Esophagus squamous epithelium (tissue), 5 donors: ENCODE measurements at regions not wholly inside any gene's neighbourhood (a gene's known extent, or its start where the extent isn't known, plus 50 kb on each side); places are given as distances from the start of the nearest gene placed in this dataset.
"Not testable (repeated sequence)": the region's sequence is repeated elsewhere in the genome, so short reads cannot be mapped to it uniquely, and the experiment has no call there.

Experiments used
- DNase-seq: peaks from one replicate; lab custom pipeline; 2025; lab: John Stamatoyannopoulos, UW
- H3K27ac ChIP-seq, 4 donors: fragments of 200-600 bp; sonication (generic); one replicate each; pipeline ENCODE4 v1.5.1; 2016 to 2019; ENCODE audit warnings: mild to moderate bottlenecking in 1 of 4
- H3K27me3 ChIP-seq, 4 donors: fragments of 200-600 bp; sonication (generic); 1 replicate in 3 of 4; 2 replicates in 1 of 4; pipeline versions ENCODE4 v1.5.1 to v1.6.0; 2017 to 2021; ENCODE audit warnings: antibody characterized with exemption in 1 of 4
- H3K36me3 ChIP-seq, 3 donors: fragments of 200-600 bp; sonication (generic); one replicate each; pipeline ENCODE4 v1.5.1; 2016 to 2019
- H3K4me1 ChIP-seq, 3 donors: fragments of 200-600 bp; sonication (generic); one replicate each; pipeline ENCODE4 v1.5.1; 2017 to 2019
- H3K4me3 ChIP-seq, 4 donors: fragments of 200-600 bp; sonication (generic); 1 replicate in 3 of 4; 2 replicates in 1 of 4; pipeline ENCODE4 v1.5.1; 2016 to 2019; ENCODE audit warnings: mild to moderate bottlenecking in 2 of 4, moderate library complexity in 1 of 4
- H3K9me3 ChIP-seq, 3 donors: fragments of 200-600 bp; sonication (generic); one replicate each; pipeline ENCODE4 v1.5.1; 2016 to 2019
- WGBS, 2 donors: methylation state at CpG; one replicate each; pipeline ENCODE4 v1.1.5; 2018; 5-methylcytosine and 5-hydroxymethylcytosine counted together
- intact Hi-C: fragments of 100-400 bp; cut with DNase I; formaldehyde crosslinking; loops from one replicate; pipeline ENCODE4 v1.15.0; 2022
- donor health status: DM: yes; HTN: yes; CAD: no.

DNA sequence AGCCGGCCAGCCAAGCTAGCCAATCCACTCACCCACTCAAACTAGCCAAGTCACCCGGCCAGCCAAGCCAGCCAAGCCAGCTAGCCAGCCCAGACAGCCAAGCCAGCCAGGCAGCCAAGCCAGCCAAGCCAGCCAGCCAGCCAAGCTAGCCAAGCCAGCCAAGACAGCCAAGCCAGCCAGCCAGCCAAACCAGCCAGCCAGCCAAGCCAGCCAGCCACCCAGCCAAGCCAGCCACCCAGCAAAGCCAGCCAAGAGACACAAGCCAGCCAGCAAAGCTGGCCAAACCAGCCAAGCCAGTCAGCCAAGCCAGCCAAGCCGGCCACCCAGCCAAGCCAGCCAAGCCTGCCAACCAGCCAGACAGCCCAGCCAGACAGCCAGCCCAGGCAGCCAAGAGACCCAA, 322.2 kb upstream of the PLGLB2 start:
- intact Hi-C loops, result not testable (repeated sequence)

DNA sequence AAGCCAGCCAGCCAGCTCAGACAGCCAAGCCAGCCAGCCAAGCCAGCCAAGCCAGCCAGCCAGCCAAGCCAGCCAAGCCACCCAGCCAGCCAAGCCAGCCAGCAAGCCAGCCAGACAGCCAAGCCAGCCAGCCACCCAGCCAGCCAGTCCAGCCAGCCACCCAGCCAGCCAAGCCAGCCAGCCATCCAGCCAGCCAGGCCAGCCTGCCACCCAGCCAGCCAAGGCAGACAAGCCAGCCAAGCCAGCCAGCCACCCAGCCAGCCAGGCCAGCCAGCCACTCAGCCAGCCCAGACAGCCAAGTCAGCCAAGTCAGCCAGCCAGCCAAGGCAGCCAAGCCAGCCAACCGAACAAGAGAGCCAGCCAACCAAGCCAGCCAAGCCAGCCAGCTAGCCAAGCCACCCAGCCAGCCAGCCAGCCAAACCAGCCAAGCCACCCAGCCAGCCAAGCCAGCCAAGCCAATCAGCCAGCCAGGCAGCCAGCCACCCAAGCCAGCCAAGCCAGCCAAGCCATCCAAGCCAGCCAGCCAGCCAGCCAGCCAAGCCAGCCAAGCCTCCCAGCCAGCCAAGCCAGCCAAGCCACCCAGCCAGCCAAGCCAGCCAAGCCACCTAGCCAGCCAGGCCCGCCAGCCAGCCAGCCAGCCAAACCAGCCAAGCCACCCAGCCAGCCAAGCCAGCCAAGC, 319.3 kb upstream of the PLGLB2 start:
- intact Hi-C loops, H3K27me3 ChIP-seq, H3K4me1 ChIP-seq, H3K36me3 ChIP-seq, H3K27ac ChIP-seq, H3K4me3 ChIP-seq, DNase-seq: not testable (repeated sequence)
- WGBS, 2 donors, result no CpG with 5 or more reads among the region's 2 CpGs
- peaks cover 0 to 14% (median 0%) of the 10 kb centered on the region in 3 donors for H3K9me3 ChIP-seq

More for the DNA sequence above, 322.2 kb upstream of the PLGLB2 start:
- H3K9me3 ChIP-seq, result peaks cover 0 to 20% (median 0%) of the 10 kb centered on the region in 3 donors
- H3K36me3 ChIP-seq, H3K4me1 ChIP-seq, H3K27me3 ChIP-seq, H3K4me3 ChIP-seq, DNase-seq, H3K27ac ChIP-seq: not testable (repeated sequence)
- no CpG with 5 or more reads among the region's 3 CpGs for WGBS, 2 donors

DNA sequence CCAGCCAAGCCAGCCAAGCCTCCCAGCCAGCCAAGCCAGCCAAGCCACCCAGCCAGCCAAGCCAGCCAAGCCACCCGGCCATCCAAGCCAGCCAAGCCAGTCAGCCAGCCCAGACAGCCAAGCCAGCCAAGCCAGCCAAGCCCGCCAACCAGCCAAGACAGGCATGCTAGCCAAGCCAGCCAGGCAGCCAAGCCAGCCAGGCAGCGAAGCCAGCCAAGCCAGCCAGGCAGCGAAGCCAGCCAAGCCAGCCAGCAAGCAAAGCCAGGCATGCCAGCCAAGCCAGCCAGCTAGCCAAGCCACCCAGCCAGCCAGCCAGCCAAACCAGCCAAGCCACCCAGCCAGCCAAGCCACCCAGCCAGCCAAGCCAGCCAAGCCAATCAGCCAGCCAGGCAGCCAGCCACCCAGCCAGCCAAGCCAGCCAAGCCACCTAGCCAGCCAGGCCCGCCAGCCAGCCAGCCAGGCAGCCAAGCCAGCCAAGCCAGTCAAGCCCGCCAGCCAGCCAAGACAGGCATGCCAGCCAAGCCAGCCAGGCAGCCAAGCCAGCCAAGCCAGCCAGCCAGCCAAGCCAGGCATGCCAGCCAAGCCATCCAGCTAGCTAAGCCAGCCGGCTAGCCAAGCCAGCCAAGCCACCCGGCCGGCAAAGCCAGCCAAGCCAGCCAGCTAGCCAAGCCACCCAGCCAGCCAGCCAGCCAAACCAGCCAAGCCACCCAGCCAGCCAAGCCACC, 318.5 kb upstream of the PLGLB2 start:
- H3K36me3 ChIP-seq, intact Hi-C loops, DNase-seq, H3K4me1 ChIP-seq, H3K4me3 ChIP-seq, H3K27me3 ChIP-seq, H3K27ac ChIP-seq: not testable (repeated sequence)
- H3K9me3 ChIP-seq, result peaks cover 0 to 14% (median 0%) of the 10 kb centered on the region in 3 donors
- WGBS, 2 donors, result 36% methylated on average over 2 of the region's 9 CpGs; no CpG with 5 or more reads in 1 of the 2 donors

DNA sequence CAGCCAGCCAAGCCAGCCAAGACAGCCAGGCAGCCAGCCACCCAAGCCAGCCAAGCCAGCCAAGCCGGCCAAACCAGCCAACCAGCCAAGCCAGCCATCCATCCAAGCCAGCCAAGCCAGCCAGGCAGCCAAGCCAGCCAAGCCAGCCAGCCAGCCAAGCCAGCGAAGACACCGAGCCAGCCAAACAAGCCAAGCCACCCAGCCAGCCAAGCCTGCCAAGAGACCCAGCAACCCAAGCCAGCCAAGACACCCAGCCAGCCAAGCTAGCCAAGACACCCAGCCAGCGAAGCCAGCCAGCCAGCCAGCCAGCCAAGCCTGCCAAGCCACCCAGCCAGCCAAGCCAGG, 318.0 kb upstream of the PLGLB2 start:
- H3K9me3 ChIP-seq, result peaks cover 0 to 13% (median 0%) of the 10 kb centered on the region in 3 donors
- intact Hi-C loops, DNase-seq, H3K27me3 ChIP-seq, H3K4me3 ChIP-seq, H3K27ac ChIP-seq, H3K4me1 ChIP-seq, H3K36me3 ChIP-seq: not testable (repeated sequence)
- no CpG with 5 or more reads among the region's 4 CpGs for WGBS, 2 donors

DNA sequence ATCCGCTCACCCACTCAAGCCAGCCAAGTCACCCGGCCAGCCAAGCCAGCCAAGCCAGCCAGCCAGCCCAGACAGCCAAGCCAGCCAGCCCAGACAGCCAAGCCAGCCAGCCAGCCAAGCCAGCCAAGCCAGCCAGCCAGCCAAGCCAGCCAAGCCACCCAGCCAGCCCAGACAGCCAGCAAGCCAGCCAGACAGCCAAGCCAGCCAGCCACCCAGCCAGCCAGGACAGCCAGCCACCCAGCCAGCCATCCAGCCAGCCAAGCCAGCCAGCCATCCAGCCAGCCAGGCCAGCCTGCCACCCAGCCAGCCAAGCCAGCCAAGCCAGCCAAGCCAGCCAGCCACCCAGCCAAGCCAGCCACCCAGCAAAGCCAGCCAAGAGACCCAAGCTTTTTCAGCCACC, 316.8 kb upstream of the PLGLB2 start:
- WGBS, 2 donors, result no CpG with 5 or more reads among the region's 2 CpGs

DNA sequence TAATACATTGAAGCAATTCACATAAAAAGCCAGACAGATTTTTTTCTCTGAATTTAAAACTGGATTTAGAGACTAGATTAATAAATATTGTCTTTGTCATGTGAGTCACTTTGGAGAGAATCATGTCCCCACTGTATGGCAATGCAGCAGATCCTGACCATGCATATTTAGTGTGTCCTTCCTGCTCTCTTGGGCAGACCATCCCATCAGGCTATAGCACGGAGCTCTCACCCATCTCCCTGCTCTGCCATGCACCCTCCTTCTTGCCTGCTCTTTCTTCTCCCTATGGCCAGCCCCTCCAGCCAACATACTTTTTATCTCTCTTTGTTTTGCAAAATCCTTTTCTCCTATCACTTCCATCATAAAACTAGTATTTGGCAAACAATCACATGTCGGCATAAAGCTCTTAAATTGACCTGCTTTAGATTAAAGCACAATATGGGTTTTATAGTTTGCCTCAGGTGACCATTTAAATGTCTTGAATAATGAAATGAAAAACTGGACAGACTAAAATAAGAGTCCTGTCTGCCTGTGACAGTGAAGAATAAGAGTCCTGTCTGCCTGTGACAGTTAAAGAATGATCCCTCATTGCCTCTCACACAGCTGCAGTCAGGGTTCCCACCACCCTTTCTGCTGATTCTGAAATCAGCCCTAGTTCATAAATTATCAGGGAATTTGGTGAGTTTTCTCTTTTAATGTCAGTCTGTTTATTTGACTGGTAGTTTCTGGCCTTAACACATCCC, 315.0 kb upstream of the PLGLB2 start:
- H3K27me3 ChIP-seq, H3K36me3 ChIP-seq, H3K27ac ChIP-seq, intact Hi-C loops, H3K4me3 ChIP-seq, H3K4me1 ChIP-seq, DNase-seq, H3K9me3 ChIP-seq: not testable (repeated sequence)
- 44 to 73% methylated on average over 1 of the region's 2 CpGs for WGBS, 2 donors

More for the DNA sequence above, 316.8 kb upstream of the PLGLB2 start:
- intact Hi-C loops, H3K4me1 ChIP-seq, H3K27ac ChIP-seq, H3K9me3 ChIP-seq, H3K4me3 ChIP-seq, H3K36me3 ChIP-seq, H3K27me3 ChIP-seq, DNase-seq: not testable (repeated sequence)

DNA sequence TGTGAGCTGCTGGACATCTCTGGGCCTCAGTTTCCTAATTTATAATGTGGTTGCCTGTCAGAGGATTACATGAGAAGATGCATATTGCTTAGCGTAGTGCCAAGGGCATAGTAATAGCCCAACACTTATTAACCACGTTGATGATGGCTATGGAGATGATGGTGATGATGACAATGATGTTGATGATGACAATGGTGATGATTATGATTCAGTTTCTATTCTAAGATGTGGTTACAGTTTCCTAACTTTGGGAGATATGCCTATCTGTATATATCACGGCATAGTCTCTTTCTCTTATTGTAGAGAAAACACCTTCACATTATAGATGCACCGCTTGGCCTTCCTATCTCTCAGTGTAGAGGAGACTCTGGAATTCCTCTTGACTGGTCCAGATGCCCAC, 311.9 kb upstream of the PLGLB2 start:
- 95% methylated on average over 3 of the region's 4 CpGs; no CpG with 5 or more reads in 1 of the 2 donors for WGBS, 2 donors
- intact Hi-C loops, result not testable (repeated sequence)

DNA sequence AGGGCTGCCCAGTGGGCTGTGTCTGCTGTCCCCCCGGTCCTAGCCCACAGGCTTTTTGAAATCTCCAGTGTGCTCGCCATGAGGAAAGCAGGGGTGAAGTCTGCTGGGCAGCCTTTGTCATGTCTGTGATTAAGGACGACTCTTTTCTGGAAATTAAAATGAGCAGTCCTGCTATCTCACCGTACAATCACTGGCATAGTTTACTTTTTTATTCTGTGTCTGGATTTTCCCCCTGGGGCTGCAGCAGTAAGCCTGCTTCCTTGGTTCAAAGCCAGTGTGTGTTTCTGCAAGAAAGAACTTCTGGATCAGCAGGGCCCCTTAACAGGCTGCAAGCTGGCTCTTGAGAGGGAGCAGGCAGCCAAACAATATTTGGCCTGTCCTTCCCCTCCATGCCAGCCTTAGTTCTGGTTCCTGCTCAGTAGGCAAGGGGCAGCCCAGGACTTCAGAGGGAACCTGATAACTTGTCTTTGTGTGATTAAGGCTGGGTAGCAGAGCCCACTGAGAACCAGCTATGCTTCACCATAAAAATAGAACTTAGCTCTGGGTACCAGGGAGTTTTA, 310.1 kb upstream of the PLGLB2 start:
- H3K9me3 ChIP-seq, result not testable (repeated sequence)

More for the DNA sequence above, 311.9 kb upstream of the PLGLB2 start:
- not testable (repeated sequence) for H3K27me3 ChIP-seq, H3K9me3 ChIP-seq, H3K27ac ChIP-seq, H3K4me3 ChIP-seq, H3K4me1 ChIP-seq, H3K36me3 ChIP-seq, DNase-seq

DNA sequence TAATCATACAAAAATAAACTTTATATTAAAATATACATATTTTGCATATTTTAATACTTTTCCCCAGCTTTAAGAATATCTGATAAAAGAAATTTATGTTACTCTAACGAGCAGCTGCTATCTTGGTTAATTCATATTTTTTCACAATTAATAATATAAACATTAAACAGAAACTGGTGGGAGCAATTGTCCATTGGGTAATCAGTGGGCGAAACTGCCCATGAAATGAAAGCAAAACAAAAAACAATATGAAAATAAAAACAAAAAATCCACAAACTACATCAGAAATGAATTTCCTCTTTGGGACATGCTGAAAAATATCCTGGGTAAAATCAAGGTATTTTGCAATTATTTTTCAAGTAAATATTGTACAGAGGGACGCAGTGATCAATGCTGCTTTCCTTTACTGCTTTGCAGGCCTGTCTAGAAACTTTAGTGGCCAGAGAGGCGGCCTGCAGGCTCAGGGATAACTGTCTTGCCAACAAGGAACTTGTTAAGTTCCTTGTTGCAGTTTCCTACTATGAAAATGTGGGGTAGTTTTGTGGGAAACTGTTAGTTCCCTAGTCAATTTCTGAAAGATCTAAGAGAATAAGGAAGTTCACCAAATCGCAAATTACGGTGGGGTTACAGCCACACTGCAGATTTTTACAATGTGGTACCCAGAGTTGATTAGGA, 309.0 kb upstream of the PLGLB2 start:
- H3K27ac ChIP-seq, H3K36me3 ChIP-seq, intact Hi-C loops, H3K4me3 ChIP-seq, H3K4me1 ChIP-seq, DNase-seq, H3K9me3 ChIP-seq, H3K27me3 ChIP-seq: not testable (repeated sequence)
- 72 to 79% methylated on average over 4 of the region's 6 CpGs for whole genome bisulfite sequencing, 2 donors

More for the DNA sequence above, 310.1 kb upstream of the PLGLB2 start:
- H3K27ac ChIP-seq, DNase-seq, H3K4me1 ChIP-seq, H3K27me3 ChIP-seq, H3K36me3 ChIP-seq, H3K4me3 ChIP-seq, intact Hi-C loops: not testable (repeated sequence)
- 0% methylated on average over 1 of the region's 4 CpGs; no CpG with 5 or more reads in 1 of the 2 donors for WGBS, 2 donors

DNA sequence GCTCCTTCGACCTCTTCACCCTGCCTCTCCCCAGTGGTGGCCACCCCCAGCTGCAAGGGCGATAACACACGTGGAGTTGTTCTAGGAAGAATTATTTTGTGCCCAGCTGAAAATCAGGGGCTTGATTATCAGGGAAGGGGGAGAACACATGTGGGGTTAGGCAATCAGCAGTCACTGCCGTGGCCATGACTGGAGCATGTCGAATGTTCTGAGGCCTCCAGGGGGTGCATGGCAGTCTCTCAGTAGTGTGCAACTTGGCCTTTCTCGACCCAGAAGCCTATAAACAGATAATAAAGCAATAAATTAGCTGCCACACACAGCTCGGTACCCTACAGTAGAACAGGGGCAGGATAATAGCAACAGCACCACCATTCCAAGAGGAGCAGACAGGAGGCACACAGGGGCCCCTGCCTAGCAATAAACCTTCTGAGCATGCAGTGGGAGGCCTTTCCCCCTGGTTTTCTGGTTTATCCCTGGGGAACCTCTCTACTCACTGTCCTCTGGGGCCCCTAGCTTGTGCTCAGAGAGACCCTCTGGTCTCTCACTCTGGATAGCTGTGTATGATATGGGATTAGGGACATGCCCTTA, 308.2 kb upstream of the PLGLB2 start:
- H3K27ac ChIP-seq, H3K4me1 ChIP-seq, intact Hi-C loops, H3K4me3 ChIP-seq, DNase-seq, H3K36me3 ChIP-seq, H3K27me3 ChIP-seq, H3K9me3 ChIP-seq: not testable (repeated sequence)
- 72 to 76% methylated on average over 6 of the region's 7 CpGs for WGBS, 2 donors

DNA sequence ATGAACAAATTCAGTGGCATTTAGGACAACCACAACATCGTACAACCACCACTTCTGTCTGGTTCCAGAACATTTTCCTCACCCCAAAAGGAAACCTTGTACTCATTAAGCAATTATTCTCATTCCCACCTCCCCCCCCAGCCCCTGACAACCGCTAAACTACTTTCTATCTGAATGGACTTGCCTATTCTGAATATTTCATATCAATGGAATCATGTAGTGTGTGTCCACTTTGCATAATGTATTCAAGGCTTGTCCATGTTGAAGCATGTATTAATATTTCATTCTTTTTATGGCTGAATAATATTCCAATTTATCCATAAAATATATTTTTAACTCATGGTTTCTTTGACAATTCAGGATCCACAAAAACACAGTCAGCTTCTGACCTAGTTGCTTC, 307.2 kb upstream of the PLGLB2 start:
- intact Hi-C loops, H3K27ac ChIP-seq, DNase-seq: not testable (repeated sequence)

DNA sequence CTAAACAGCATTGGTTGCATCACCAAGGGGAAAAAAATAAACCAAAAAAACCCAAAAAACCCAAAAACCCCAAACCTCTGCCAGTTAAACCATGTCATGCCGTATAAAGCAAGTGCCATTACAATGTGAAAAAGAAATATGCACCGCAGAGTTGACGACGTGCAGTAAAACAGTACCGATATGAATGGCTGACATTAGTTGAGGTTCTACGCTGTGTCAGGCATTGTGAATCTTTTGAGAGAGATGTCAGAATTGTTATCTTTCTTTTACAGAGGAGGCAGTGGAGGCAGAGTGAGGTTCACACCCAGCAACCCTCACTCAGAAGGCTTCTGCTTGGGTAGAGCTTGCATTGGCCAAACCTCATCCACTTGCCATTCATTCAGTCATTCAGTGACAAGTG, 306.5 kb upstream of the PLGLB2 start:
- H3K27me3 ChIP-seq, H3K4me1 ChIP-seq, H3K27ac ChIP-seq, H3K9me3 ChIP-seq, intact Hi-C loops, DNase-seq, H3K36me3 ChIP-seq, H3K4me3 ChIP-seq: not testable (repeated sequence)
- 69 to 89% methylated on average over 6 of the region's 6 CpGs for WGBS, 2 donors

More for the DNA sequence above, 307.2 kb upstream of the PLGLB2 start:
- not testable (repeated sequence) for H3K4me3 ChIP-seq, H3K27me3 ChIP-seq, H3K36me3 ChIP-seq, H3K9me3 ChIP-seq, H3K4me1 ChIP-seq
- 86 to 88% methylated on average over 2 of the region's 2 CpGs for WGBS, 2 donors
